ENCODE measurements at regions not wholly inside any gene's neighbourhood (a gene's known extent, or its start where the extent isn't known, plus 50 kb on each side); places are given as distances from the start of the nearest gene placed in this dataset.

DNA sequence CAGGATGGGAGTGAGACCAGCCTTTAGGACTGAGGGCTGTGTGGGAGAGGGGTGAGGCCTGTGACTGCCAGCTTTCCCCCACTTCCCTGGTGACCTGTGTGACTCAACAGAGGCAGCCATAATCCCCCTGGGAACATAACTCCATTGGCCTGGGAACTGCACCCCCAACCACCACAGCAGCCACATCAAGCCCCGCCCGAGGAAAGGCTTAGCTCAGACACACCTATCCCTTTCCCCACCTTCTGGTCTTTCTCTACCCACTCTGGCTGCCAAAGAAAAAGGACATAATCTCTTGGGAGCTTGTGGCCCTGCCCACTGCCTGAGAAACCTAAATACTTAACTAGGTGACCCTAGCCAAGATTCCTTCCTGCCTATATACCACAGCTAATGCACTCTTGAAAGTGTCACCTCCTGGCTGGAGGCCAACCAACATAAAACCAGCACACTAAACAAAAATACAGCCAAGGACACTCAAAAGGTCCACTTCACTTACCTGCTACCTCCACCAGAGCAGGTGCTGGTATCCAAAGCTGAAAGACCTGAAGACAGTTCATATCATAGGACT is 406.6 kb upstream of the CAMK1G start:
- TF ChIP-seq, protein P1, sequence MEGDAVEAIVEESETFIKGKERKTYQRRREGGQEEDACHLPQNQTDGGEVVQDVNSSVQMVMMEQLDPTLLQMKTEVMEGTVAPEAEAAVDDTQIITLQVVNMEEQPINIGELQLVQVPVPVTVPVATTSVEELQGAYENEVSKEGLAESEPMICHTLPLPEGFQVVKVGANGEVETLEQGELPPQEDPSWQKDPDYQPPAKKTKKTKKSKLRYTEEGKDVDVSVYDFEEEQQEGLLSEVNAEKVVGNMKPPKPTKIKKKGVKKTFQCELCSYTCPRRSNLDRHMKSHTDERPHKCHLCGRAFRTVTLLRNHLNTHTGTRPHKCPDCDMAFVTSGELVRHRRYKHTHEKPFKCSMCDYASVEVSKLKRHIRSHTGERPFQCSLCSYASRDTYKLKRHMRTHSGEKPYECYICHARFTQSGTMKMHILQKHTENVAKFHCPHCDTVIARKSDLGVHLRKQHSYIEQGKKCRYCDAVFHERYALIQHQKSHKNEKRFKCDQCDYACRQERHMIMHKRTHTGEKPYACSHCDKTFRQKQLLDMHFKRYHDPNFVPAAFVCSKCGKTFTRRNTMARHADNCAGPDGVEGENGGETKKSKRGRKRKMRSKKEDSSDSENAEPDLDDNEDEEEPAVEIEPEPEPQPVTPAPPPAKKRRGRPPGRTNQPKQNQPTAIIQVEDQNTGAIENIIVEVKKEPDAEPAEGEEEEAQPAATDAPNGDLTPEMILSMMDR (IDR thresholded peaks at IDR 0.05; ENCODE audit: insufficient read depth, low read depth, low read length, missing control alignments): no peak
- DNase-seq (ENCODE audit: low read depth): peak; percentile 2
- no peak overlapping the region for H3K4me3 ChIP-seq (ENCODE audit: low read length)

DNA sequence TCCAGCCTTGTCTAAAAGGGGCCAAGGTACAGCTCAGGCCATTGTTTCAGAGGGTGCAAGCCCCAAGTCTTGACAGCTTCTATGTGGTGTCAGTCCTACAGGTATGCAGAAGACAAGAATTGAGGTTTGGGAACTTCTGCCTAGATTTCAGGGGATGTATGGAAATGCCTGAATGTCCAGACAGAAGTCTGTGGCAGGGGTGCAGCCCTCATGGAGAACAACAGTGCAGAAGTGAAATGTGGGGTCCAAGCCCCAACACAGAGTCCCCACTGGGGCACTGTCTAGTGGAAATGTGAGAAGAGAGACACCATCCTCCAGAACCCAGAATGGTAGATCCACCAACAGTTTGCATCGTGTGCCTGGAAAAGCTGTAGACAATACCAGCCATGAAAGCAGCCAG is 400.3 kb upstream of the CAMK1G start:
- TF ChIP-seq, protein P1 (IDR thresholded peaks at IDR 0.05; ENCODE audit: insufficient read depth, low read depth, low read length, missing control alignments): no peak
- DNase-seq (ENCODE audit: low read depth): no peak
- no peak overlapping the region for H3K4me3 ChIP-seq (ENCODE audit: low read length)

DNA sequence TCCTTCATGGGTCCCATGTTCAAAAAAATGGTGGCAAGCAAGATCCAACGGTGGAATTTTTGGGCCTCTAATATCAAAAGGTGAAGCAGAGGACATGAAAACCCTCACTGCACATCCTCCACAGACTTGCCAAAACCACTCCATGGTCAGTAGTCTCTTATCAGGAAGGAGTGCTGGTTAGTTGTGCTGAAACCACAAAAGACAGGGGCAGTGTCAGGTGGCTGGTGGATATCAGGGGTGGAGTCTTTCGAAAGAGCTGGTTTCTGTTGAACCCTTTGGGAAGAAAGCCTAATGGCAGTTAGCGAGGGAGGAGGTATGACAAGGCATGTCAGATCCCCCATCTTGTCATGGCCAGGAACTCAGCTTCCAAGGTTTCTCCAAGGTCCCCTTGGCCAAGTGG is 395.9 kb upstream of the CAMK1G start:
- TF ChIP-seq, protein P1 (IDR thresholded peaks at IDR 0.05; ENCODE audit: insufficient read depth, low read depth, low read length, missing control alignments): no peak
- no peak overlapping the region for H3K4me3 ChIP-seq (ENCODE audit: low read length)
- no peak for DNase-seq (ENCODE audit: low read depth)

DNA sequence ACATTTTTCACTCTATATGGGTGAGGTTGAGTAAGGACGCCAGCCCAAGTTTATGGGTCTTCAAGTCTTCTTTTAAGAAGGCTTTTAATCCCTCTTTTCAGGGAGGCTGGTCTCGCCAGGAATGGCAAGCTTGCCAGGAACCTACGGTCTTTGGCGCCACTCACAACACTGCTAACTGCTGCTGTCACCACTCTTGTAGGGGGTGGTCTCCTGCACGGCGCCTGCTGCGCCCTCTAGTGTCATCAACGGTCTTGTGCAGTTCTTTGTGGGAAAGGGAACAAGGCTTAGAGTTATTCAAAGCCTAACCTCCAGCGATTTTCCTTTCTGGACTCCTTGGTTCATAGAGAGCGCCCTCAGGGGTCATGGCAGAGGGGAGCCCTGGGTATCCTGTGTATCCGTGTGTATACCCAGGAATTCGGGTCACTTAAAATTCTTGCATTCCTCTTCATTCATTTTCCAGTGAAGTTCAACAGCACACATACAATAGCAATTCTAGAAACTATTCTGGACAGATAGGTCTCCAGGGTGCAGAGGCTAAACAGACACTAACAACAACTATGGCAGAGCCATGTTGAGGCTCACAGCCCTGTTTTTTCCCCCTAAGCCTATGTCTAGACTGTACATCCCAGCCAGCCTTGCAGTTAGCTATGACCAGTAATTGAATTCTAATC is 392.8 kb upstream of the CAMK1G start:
- TF ChIP-seq, protein P1 (IDR thresholded peaks at IDR 0.05; ENCODE audit: insufficient read depth, low read depth, low read length, missing control alignments): peak; percentile 86
- DNase-seq (ENCODE audit: low read depth): peak; percentile 65
- H3K4me3 ChIP-seq (ENCODE audit: low read length): no peak overlapping the region

DNA sequence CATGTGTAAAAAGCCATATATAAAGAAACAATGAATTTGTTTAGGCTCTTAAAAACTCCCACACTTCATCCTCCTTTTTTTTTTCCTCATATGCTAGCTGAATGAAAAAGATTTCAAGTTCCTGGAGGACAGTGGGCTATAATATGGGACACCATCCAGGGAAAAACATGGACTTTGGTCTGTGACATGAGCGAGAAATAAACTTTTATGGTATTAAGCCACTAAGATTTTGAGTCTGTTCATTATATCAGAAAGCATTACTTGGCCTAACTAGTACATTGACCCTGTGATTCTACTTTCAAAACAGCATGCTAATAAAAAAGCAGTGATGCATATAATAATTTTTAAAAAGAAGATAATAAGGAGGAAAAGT is 392.3 kb upstream of the CAMK1G start:
- no peak overlapping the region for H3K4me3 ChIP-seq (ENCODE audit: low read length)
- TF ChIP-seq, protein P1 (IDR thresholded peaks at IDR 0.05; ENCODE audit: insufficient read depth, low read depth, low read length, missing control alignments): no peak
- no peak for DNase-seq (ENCODE audit: low read depth)

DNA sequence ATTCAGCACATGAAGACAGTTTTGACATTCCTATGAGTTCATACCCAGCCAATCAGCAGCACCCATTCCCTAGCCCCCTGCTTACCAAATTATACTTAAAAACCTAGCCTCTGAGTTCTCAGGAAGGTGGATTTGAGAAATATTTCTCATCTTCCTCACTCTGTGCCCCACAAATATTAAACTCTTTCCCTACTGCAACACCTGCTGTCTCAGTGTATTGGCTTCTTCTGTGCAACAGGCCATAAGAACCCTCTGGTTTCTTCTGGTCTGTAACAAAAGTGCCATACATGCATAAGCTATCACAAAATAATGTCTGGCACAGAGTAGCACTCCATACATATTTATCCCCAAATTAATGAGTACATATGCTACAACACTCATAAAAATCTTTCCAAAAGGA is 387.4 kb upstream of the CAMK1G start:
- TF ChIP-seq, protein P1 (IDR thresholded peaks at IDR 0.05; ENCODE audit: insufficient read depth, low read depth, low read length, missing control alignments): no peak
- H3K4me3 ChIP-seq (ENCODE audit: low read length): no peak overlapping the region
- no peak for DNase-seq (ENCODE audit: low read depth)
